GM12878 (cell line): ENCODE measurements at regions not wholly inside any gene's neighbourhood (a gene's known extent, or its start where the extent isn't known, plus 50 kb on each side); places are given as distances from the start of the nearest gene placed in this dataset.

Experiments used
- FOXK2 ChIP-seq: fragments of 450-650 bp; IDR thresholded peaks from 2 replicates; pipeline ENCODE4 v1.6.1; 2017; ENCODE audit warnings: mild to moderate bottlenecking, moderate library complexity
- HDGF ChIP-seq: fragments of 450-650 bp; IDR thresholded peaks from 2 replicates; pipeline ENCODE4 v1.6.1; 2016; ENCODE audit warnings: antibody characterized with exemption
- NFIC ChIP-seq: IDR thresholded peaks from 2 replicates; pipeline ENCODE4 v1.6.1; 2012; ENCODE audit warnings: low read depth, mild to moderate bottlenecking, inconsistent platforms, low read length, moderate library complexity
- POLR2A ChIP-seq: IDR thresholded peaks from 2 replicates; pipeline ENCODE4 v1.6.1; 2011; ENCODE audit warnings: low read depth, mild to moderate bottlenecking, low read length
- POU2F2 ChIP-seq: IDR thresholded peaks from 3 replicates; pipeline ENCODE4 v1.6.1; 2011; ENCODE audit warnings: low read depth, mild to moderate bottlenecking, low read length, borderline replicate concordance
- RCOR1 ChIP-seq: conservative IDR thresholded peaks from 2 replicates; pipeline ENCODE4 v1.6.1; 2012; ENCODE audit warnings: low read depth, low read length, improper control_type of control experiment
- SIX5 ChIP-seq: IDR thresholded peaks from 2 replicates; pipeline ENCODE4 v1.6.1; 2011; ENCODE audit warnings: mild to moderate bottlenecking, low read depth, low read length, moderate library complexity; ENCODE audit not compliant: severe bottlenecking
- STAT3 ChIP-seq: IDR thresholded peaks from 2 replicates; pipeline ENCODE4 v1.6.1; 2011; ENCODE audit warnings: low read depth, low read length, improper control_type of control experiment

DNA sequence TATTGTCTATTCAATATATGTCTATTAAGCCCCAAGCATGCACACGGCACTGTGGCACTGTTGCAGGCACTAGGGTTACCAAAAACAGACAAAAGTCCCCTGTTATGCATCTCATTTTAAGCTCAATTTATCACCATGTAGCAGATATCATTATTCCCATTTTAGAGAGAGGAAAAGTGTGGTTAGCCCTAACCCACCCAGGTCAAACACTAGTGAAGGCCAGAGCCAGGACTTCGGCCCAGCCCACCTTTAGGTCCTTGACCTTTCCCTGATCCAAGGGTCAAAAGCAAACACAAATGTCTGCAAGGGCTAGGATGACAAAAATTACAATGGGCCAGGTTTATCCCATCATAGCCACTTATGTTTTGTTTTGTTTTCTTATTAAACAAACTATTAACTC, 130.3 kb upstream of the NUDT7 start:
- TF ChIP-seq HDGF, result no peak
- TF ChIP-seq POLR2A, result no peak
- no peak for TF ChIP-seq RCOR1
- TF ChIP-seq POU2F2, result no peak
- TF ChIP-seq NFIC, result no peak
- no peak for TF ChIP-seq STAT3
- no peak for TF ChIP-seq FOXK2
- no peak for TF ChIP-seq SIX5
